WTC11 (cell line): ENCODE measurements at regions not wholly inside any gene's neighbourhood (a gene's known extent, or its start where the extent isn't known, plus 50 kb on each side); places are given as distances from the start of the nearest gene placed in this dataset.

Source experiments
- CBFB ChIP-seq: sonication (generic); formaldehyde crosslinking; IDR thresholded peaks from 2 replicates; pipeline ENCODE4 v1.8.1; 2022; ENCODE audit warnings: mild to moderate bottlenecking, low read depth, missing genetic modification reagents
- ELF4 ChIP-seq: sonication (generic); formaldehyde crosslinking; IDR thresholded peaks from 2 replicates; pipeline ENCODE4 v1.8.1; 2022; ENCODE audit warnings: low read depth, mild to moderate bottlenecking, moderate library complexity, missing genetic modification reagents
- ESRRA ChIP-seq: sonication (generic); formaldehyde crosslinking; IDR thresholded peaks from 2 replicates; pipeline ENCODE4 v1.8.1; 2022; ENCODE audit warnings: mild to moderate bottlenecking, missing genetic modification reagents, borderline replicate concordance
- KAT7 ChIP-seq: sonication (generic); formaldehyde crosslinking; IDR thresholded peaks from 2 replicates; pipeline ENCODE4 v1.8.1; 2023; ENCODE audit warnings: missing genetic modification reagents, mild to moderate bottlenecking, borderline replicate concordance
- NR1H2 ChIP-seq: sonication (generic); formaldehyde crosslinking; IDR thresholded peaks from 2 replicates; pipeline ENCODE4 v1.9.0; 2021; ENCODE audit warnings: mild to moderate bottlenecking, moderate library complexity, missing genetic modification reagents
- TCF7 ChIP-seq: sonication (generic); formaldehyde crosslinking; IDR thresholded peaks from 2 replicates; pipeline ENCODE4 v1.8.0; 2022; ENCODE audit warnings: mild to moderate bottlenecking, low read depth, missing genetic modification reagents, moderate library complexity
- TF ChIP-seq, protein P1 (sequence below): fragments of 200-600 bp; IDR thresholded peaks from 2 replicates; pipeline ENCODE4 v1.8.0; 2022; ENCODE audit warnings: antibody characterized with exemption
- TF ChIP-seq, protein P2 (sequence below): sonication (generic); formaldehyde crosslinking; IDR thresholded peaks from 2 replicates; pipeline ENCODE4 v1.8.0; 2022; ENCODE audit warnings: mild to moderate bottlenecking, missing genetic modification reagents
- TF ChIP-seq, protein P3 (sequence below): sonication (generic); formaldehyde crosslinking; conservative IDR thresholded peaks from 2 replicates; pipeline ENCODE4 v1.8.1; 2022; ENCODE audit warnings: mild to moderate bottlenecking, missing genetic modification reagents
- TF ChIP-seq, protein P4 (sequence below): sonication (generic); formaldehyde crosslinking; IDR thresholded peaks from 2 replicates; pipeline ENCODE4 v1.8.0; 2023; ENCODE audit warnings: missing genetic modification reagents
- TF ChIP-seq, protein P5 (sequence below): sonication (generic); formaldehyde crosslinking; IDR thresholded peaks from 2 replicates; pipeline ENCODE4 v1.8.0; 2022; ENCODE audit warnings: mild to moderate bottlenecking, missing genetic modification reagents

DNA sequence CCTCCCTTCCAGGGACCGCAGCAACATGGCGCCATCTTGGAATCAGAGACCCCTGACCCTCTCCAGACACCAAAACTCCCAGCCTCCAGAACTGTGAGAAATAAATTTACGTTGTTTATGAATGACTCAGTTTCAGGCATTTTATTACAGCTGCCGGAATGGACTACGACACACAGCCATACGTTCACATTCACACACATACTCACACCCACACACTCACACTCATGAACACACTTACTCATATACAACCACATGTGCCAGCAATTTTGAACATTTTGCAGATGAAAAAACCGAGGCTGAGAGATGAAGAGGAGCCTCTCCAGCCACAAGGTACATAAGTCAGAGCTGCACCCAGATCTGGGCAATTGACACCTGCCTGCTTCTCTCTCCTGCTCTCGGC, 151.0 kb upstream of the RAB4A start:
- no peak for TF ChIP-seq ELF4 (CRISPR knock-in tag)
- TF ChIP-seq, protein P1, sequence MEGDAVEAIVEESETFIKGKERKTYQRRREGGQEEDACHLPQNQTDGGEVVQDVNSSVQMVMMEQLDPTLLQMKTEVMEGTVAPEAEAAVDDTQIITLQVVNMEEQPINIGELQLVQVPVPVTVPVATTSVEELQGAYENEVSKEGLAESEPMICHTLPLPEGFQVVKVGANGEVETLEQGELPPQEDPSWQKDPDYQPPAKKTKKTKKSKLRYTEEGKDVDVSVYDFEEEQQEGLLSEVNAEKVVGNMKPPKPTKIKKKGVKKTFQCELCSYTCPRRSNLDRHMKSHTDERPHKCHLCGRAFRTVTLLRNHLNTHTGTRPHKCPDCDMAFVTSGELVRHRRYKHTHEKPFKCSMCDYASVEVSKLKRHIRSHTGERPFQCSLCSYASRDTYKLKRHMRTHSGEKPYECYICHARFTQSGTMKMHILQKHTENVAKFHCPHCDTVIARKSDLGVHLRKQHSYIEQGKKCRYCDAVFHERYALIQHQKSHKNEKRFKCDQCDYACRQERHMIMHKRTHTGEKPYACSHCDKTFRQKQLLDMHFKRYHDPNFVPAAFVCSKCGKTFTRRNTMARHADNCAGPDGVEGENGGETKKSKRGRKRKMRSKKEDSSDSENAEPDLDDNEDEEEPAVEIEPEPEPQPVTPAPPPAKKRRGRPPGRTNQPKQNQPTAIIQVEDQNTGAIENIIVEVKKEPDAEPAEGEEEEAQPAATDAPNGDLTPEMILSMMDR = no peak
- TF ChIP-seq, protein P2, sequence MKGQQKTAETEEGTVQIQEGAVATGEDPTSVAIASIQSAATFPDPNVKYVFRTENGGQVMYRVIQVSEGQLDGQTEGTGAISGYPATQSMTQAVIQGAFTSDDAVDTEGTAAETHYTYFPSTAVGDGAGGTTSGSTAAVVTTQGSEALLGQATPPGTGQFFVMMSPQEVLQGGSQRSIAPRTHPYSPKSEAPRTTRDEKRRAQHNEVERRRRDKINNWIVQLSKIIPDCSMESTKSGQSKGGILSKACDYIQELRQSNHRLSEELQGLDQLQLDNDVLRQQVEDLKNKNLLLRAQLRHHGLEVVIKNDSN = no peak
- TF ChIP-seq TCF7 = no peak
- TF ChIP-seq, protein P3, sequence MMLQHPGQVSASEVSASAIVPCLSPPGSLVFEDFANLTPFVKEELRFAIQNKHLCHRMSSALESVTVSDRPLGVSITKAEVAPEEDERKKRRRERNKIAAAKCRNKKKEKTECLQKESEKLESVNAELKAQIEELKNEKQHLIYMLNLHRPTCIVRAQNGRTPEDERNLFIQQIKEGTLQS (CRISPR knock-in tag) = no peak
- no peak for TF ChIP-seq KAT7
- no peak for TF ChIP-seq ESRRA (CRISPR knock-in tag)
- TF ChIP-seq CBFB (CRISPR knock-in tag) = no peak
- no peak for TF ChIP-seq NR1H2 (CRISPR knock-in tag)
- TF ChIP-seq, protein P4, sequence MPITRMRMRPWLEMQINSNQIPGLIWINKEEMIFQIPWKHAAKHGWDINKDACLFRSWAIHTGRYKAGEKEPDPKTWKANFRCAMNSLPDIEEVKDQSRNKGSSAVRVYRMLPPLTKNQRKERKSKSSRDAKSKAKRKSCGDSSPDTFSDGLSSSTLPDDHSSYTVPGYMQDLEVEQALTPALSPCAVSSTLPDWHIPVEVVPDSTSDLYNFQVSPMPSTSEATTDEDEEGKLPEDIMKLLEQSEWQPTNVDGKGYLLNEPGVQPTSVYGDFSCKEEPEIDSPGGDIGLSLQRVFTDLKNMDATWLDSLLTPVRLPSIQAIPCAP (CRISPR knock-in tag) = no peak
- TF ChIP-seq, protein P5, sequence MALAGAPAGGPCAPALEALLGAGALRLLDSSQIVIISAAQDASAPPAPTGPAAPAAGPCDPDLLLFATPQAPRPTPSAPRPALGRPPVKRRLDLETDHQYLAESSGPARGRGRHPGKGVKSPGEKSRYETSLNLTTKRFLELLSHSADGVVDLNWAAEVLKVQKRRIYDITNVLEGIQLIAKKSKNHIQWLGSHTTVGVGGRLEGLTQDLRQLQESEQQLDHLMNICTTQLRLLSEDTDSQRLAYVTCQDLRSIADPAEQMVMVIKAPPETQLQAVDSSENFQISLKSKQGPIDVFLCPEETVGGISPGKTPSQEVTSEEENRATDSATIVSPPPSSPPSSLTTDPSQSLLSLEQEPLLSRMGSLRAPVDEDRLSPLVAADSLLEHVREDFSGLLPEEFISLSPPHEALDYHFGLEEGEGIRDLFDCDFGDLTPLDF (CRISPR knock-in tag) = no peak
